GM23338 (cell line): ENCODE measurements at regions not wholly inside any gene's neighbourhood (a gene's known extent, or its start where the extent isn't known, plus 50 kb on each side); places are given as distances from the start of the nearest gene placed in this dataset.

ENCODE experiments used
- CTCF ChIP-seq, 2 experiments: fragments of 200-600 bp in 1 of 2; sonication (generic) in 1 of 2; conservative IDR thresholded peaks; 2 replicates each; pipeline versions ENCODE4 v1.5.1 to v1.6.1; 2016 to 2017; ENCODE audit warnings: antibody characterized with exemption in 2 of 2, low read depth in 2 of 2, mild to moderate bottlenecking in 2 of 2, moderate library complexity in 1 of 2
- POLR2AphosphoS5 ChIP-seq: IDR thresholded peaks from 2 replicates; pipeline ENCODE4 v1.6.1; 2016; ENCODE audit warnings: antibody characterized with exemption, low read depth

GRCh38 chr2:220833446-220833845 is 738.7 kb downstream of the EPHA4 start:
- TF ChIP-seq POLR2AphosphoS5 (no peak), CTCF (conservative IDR thresholded peaks at IDR 0.05; ENCODE audit: low read depth in 2 of 2) (no peak)
